B cell (primary cell): ENCODE measurements at regions not wholly inside any gene's neighbourhood (a gene's known extent, or its start where the extent isn't known, plus 50 kb on each side); places are given as distances from the start of the nearest gene placed in this dataset.

ENCODE experiments used
- ATAC-seq: fragments of 200-7000 bp; cut with Tn5 transposase; one replicate; pipeline ENCODE4 v1.10.0; 2021; ENCODE audit warnings: low read depth, mild to moderate bottlenecking, moderate number of reproducible peaks, moderate library complexity
- CTCF ChIA-PET: fragments of 350-600 bp; sonication (Branson Sonifier 250); formaldehyde crosslinking; loops from one replicate; lab custom pipeline; 2021; ENCODE audit warnings: antibody characterized with exemption, inconsistent platforms; lab: Charles Lee
- POLR2A ChIA-PET: fragments of 350-600 bp; sonication (Branson Sonifier 250); formaldehyde crosslinking; loops from one replicate; lab custom pipeline; 2021; ENCODE audit warnings: antibody characterized with exemption; lab: Charles Lee
- DNase-seq: peaks from one replicate; pipeline ENCODE4 v3.0.0; 2013
- H2AFZ ChIP-seq: 2 replicates; pipeline ENCODE4 v1.6.1; 2012; ENCODE audit warnings: mild to moderate bottlenecking, low read depth, low read length; ENCODE audit not compliant: insufficient read depth, poor library complexity, severe bottlenecking
- H3K27ac ChIP-seq, 2 donors: 1 replicate in 1 of 2; 2 replicates in 1 of 2; pipeline ENCODE4 v1.5.1; 2012 to 2013; ENCODE audit warnings: low read length in 2 of 2, mild to moderate bottlenecking in 2 of 2, moderate library complexity in 1 of 2
- H3K27me3 ChIP-seq, 4 experiments: fragments of 200-600 bp in 1 of 4; sonication (generic) in 1 of 4; replicated peaks in 1 of 4; 1 replicate in 2 of 4; 2 replicates in 2 of 4; pipeline versions ENCODE4 v1.6.1 to v1.7.0; 2013 to 2016; ENCODE audit warnings: low read length in 3 of 4, mild to moderate bottlenecking in 2 of 4, mixed read lengths in 1 of 4, moderate library complexity in 1 of 4; ENCODE audit not compliant: insufficient read depth in 4 of 4, control insufficient read depth in 3 of 4; ENCODE audit errors: control extremely low read depth in 1 of 4
- H3K36me3 ChIP-seq, 2 experiments: replicated peaks in 1 of 2; 1 replicate in 1 of 2; 2 replicates in 1 of 2; pipeline versions ENCODE4 v1.6.1 to v1.7.1; 2013; ENCODE audit warnings: low read length in 1 of 2; ENCODE audit not compliant: insufficient read depth in 2 of 2, control insufficient read depth in 1 of 2; ENCODE audit errors: control extremely low read depth in 1 of 2, extremely low read depth in 1 of 2
- H3K4me1 ChIP-seq, 2 donors: fragments of 200-600 bp in 1 of 2; sonication (generic) in 1 of 2; 1 replicate in 1 of 2; 2 replicates in 1 of 2; pipeline versions ENCODE4 v1.5.1 to v1.6.1; 2013 to 2017; ENCODE audit warnings: low read length in 2 of 2; ENCODE audit not compliant: control insufficient read depth in 2 of 2, insufficient read depth in 2 of 2
- H3K4me2 ChIP-seq: replicated peaks from 2 replicates; pipeline ENCODE3; 2012; ENCODE audit warnings: mild to moderate bottlenecking, low read depth, low read length; ENCODE audit not compliant: poor library complexity, severe bottlenecking
- H3K4me3 ChIP-seq, 5 experiments: fragments of 200-600 bp in 1 of 5; sonication (generic) in 1 of 5; 1 replicate in 3 of 5; 2 replicates in 2 of 5; pipeline versions ENCODE4 v1.5.1 to v1.7.0; 2011 to 2016; ENCODE audit warnings: low read length in 4 of 5, mild to moderate bottlenecking in 4 of 5, low read depth in 2 of 5, control low read depth in 1 of 5, moderate library complexity in 1 of 5; ENCODE audit not compliant: insufficient read depth in 1 of 5; ENCODE audit errors: control extremely low read depth in 1 of 5, extremely low read depth in 1 of 5
- H3K79me2 ChIP-seq: fragments of 200-600 bp; sonication (generic); one replicate; pipeline ENCODE4 v1.6.0; 2016; ENCODE audit warnings: low read length; ENCODE audit not compliant: control insufficient read depth, insufficient read depth
- H3K9ac ChIP-seq: fragments of 200-600 bp; sonication (generic); 2 replicates; pipeline ENCODE4 v1.6.1; 2017; ENCODE audit warnings: mild to moderate bottlenecking, low read length, moderate library complexity
- H3K9me3 ChIP-seq, 3 donors: one replicate each; pipeline versions ENCODE4 v1.6.1 to v1.7.1; 2013; ENCODE audit warnings: low read length in 2 of 3; ENCODE audit not compliant: control insufficient read depth in 2 of 3, insufficient read depth in 1 of 3; ENCODE audit errors: control extremely low read depth in 1 of 3
- H4K20me1 ChIP-seq: 2 replicates; pipeline ENCODE4 v1.6.0; 2012; ENCODE audit warnings: mild to moderate bottlenecking, low read length; ENCODE audit not compliant: insufficient read depth, control insufficient read depth, poor library complexity, severe bottlenecking
- H3K27ac Mint-ChIP-seq: one replicate; pipeline ENCODE4 v1.8.0; 2021; ENCODE audit warnings: mixed read lengths
- H3K27me3 Mint-ChIP-seq: one replicate; pipeline ENCODE4 v1.8.0; 2021; ENCODE audit warnings: mixed read lengths
- H3K4me1 Mint-ChIP-seq: one replicate; pipeline ENCODE4 v1.8.0; 2021; ENCODE audit warnings: mixed read lengths
- H3K4me3 Mint-ChIP-seq: one replicate; pipeline ENCODE4 v1.8.0; 2021; ENCODE audit warnings: mixed read lengths
- H3K9me3 Mint-ChIP-seq: one replicate; pipeline ENCODE4 v1.8.0; 2022; ENCODE audit warnings: mixed read lengths; ENCODE audit not compliant: insufficient read depth
- EZH2 ChIP-seq: IDR thresholded peaks from 2 replicates; pipeline ENCODE4 v1.6.1; 2012; ENCODE audit warnings: borderline replicate concordance, low read depth, mild to moderate bottlenecking, moderate library complexity, low read length; ENCODE audit not compliant: insufficient read depth, poor library complexity, severe bottlenecking
- WGBS: methylation state at CpG from one replicate; pipeline ENCODE4 v1.1.5; 2013; ENCODE audit warnings: missing lambda C conversion rate; ENCODE audit not compliant: insufficient coverage; 5-methylcytosine and 5-hydroxymethylcytosine counted together
- intact Hi-C: fragments of 100-400 bp; cut with micrococcal nuclease; formaldehyde crosslinking; loops from one replicate; pipeline ENCODE4 v1.10.0; 2022
- TF ChIP-seq, protein P1 (sequence below): fragments of 200-600 bp; IDR thresholded peaks from one replicate; pipeline ENCODE4 v1.8.0; 2022; ENCODE audit warnings: antibody characterized with exemption, mild to moderate bottlenecking

DNA sequence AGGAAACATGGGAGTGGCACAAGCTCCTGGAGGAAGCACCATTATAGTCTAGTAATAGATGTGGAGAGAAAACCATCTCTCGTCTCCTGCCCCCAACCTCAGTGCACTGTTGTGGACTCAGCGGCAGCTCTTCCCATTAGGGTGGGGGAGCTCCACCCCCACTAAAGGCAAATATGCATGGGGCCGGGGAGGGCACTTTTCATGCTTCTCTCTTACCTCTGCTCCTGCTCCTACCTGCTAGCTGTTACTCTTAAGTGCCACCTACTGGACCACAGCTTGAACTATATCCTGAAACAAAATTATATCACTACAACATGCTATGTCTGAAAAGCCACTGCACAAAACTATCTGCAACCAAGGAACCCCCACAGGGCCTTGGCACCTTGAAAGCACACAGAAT lies 112.6 kb upstream of the DACH1 start:
- CTCF ChIA-PET, result no interaction called here
- Mint-ChIP-seq H3K27ac (no peak overlapping the region), H3K4me1 (no peaks in the 10 kb centered on the region), H3K9me3 (peaks cover 8% of the 10 kb centered on the region), H3K4me3 (no peak overlapping the region), H3K27me3 (no peaks in the 10 kb centered on the region)
- no peak for ATAC-seq
- POLR2A ChIA-PET, result no interaction called here
- Histone ChIP-seq H4K20me1 (no peaks in the 10 kb centered on the region), H3K36me3 (no peaks in the 10 kb centered on the region), H3K4me1 (no peaks in the 10 kb centered on the region), H3K27ac (no peak overlapping the region), H3K4me2 (no peak overlapping the region), H2AFZ (no peak overlapping the region), H3K27me3 (no peaks in the 10 kb centered on the region), H3K4me3 (no peak overlapping the region), H3K79me2 (no peaks in the 10 kb centered on the region), H3K9ac (no peak overlapping the region), H3K9me3 (peaks cover 0 to 8% (median 0%) of the 10 kb centered on the region in 3 donors)
- TF ChIP-seq EZH2, result no peak
- TF ChIP-seq, protein P1, sequence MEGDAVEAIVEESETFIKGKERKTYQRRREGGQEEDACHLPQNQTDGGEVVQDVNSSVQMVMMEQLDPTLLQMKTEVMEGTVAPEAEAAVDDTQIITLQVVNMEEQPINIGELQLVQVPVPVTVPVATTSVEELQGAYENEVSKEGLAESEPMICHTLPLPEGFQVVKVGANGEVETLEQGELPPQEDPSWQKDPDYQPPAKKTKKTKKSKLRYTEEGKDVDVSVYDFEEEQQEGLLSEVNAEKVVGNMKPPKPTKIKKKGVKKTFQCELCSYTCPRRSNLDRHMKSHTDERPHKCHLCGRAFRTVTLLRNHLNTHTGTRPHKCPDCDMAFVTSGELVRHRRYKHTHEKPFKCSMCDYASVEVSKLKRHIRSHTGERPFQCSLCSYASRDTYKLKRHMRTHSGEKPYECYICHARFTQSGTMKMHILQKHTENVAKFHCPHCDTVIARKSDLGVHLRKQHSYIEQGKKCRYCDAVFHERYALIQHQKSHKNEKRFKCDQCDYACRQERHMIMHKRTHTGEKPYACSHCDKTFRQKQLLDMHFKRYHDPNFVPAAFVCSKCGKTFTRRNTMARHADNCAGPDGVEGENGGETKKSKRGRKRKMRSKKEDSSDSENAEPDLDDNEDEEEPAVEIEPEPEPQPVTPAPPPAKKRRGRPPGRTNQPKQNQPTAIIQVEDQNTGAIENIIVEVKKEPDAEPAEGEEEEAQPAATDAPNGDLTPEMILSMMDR, result no peak
- intact Hi-C loops, result no loop called here
- no peak for DNase-seq
- WGBS, result 36% methylated on average over 3 of the region's 3 CpGs

DNA sequence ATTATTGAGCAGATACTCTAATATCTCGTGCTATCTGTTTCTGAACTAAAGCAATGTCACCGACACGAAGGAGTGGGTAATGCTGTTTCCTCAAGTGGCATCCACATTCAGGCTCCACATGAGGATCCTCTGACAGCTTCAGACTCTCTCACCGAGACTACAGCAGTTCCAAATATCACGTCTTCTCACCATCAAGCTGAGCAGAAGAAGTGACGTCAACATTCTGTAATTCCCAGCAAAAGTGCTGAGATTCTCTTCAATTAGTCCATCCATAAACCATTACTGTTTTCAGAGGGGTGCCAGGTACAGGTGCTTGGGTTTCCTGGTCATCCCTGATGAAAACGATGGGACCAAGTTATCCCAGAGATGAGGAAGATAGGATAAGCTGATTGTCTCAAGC lies 110.0 kb upstream of the DACH1 start:
- DNase-seq (no peak), ATAC-seq (no peak)
- CTCF ChIA-PET, result no interaction called here
- Histone ChIP-seq H3K36me3 (no peaks in the 10 kb centered on the region), H3K27me3 (no peaks in the 10 kb centered on the region), H3K9ac (no peak overlapping the region), H4K20me1 (no peaks in the 10 kb centered on the region), H3K27ac (no peak overlapping the region), H3K4me3 (no peak overlapping the region), H3K9me3 (peaks cover 0 to 8% (median 1%) of the 10 kb centered on the region in 3 donors), H2AFZ (no peak overlapping the region), H3K79me2 (no peaks in the 10 kb centered on the region), H3K4me2 (no peak overlapping the region), H3K4me1 (no peaks in the 10 kb centered on the region)
- Mint-ChIP-seq H3K27me3 (no peaks in the 10 kb centered on the region), H3K27ac (no peak overlapping the region), H3K4me1 (no peaks in the 10 kb centered on the region), H3K4me3 (no peak overlapping the region), H3K9me3 (peaks cover 3% of the 10 kb centered on the region)
- WGBS, result 93% methylated on average over 6 of the region's 7 CpGs
- intact Hi-C loops, result no loop called here
- TF ChIP-seq EZH2, result no peak
- POLR2A ChIA-PET, result no interaction called here
